ENCODE measurements at regions not wholly inside any gene's neighbourhood (a gene's known extent, or its start where the extent isn't known, plus 50 kb on each side); places are given as distances from the start of the nearest gene placed in this dataset.

- POLR2A ChIA-PET (ENCODE audit: low non-redundant PET), result no interaction called here
- no peak overlapping the region for H3K4me3 ChIP-seq (ENCODE audit: low read depth, low read length, poor library complexity, severe bottlenecking)
- H3K36me3 ChIP-seq (ENCODE audit: insufficient read depth, low read length, poor library complexity, severe bottlenecking), result no peaks in the 10 kb centered on the region
- TF ChIP-seq EZH2 (IDR thresholded peaks at IDR 0.05; ENCODE audit: borderline replicate concordance, low read depth, low read length, poor library complexity, severe bottlenecking) (no peak), CTCF (conservative IDR thresholded peaks at IDR 0.05; ENCODE audit: low read depth, low read length) (peak; percentile 42)
- H3K9me3 ChIP-seq (ENCODE audit: low read depth, low read length, poor library complexity, severe bottlenecking), result no peaks in the 10 kb centered on the region
- BruUV-seq (replicated peaks), result no TSS peak
- H3K4me1 ChIP-seq (ENCODE audit: insufficient read depth, low read length, poor library complexity, severe bottlenecking), result no peaks in the 10 kb centered on the region
- no peaks in the 10 kb centered on the region for H3K27me3 ChIP-seq (replicated peaks; ENCODE audit: insufficient read depth, low read depth, low read length, poor library complexity)
- intact Hi-C loops (cut with micrococcal nuclease; ENCODE audit: unreplicated experiment), result no loop called here
- no peak overlapping the region for H3K27ac ChIP-seq (ENCODE audit: low read depth, low read length, poor library complexity, severe bottlenecking)
- DNase-seq (ENCODE audit: low spot score), result peak; percentile 17
- CTCF ChIA-PET, result interaction anchor here (0.6 kb wide), 1 partner anchor 69 kb away, joined by 8 read pairs; no protein-coding TSS in a partner anchor
These were observed 195.2 kb upstream of the EPHA5 start for GRCh38 chr4:65865489-65865888.

- Histone ChIP-seq H3K9me3 (ENCODE audit: low read depth, low read length, poor library complexity, severe bottlenecking) (no peaks in the 10 kb centered on the region), H3K4me3 (ENCODE audit: low read depth, low read length, poor library complexity, severe bottlenecking) (no peak overlapping the region), H3K27ac (ENCODE audit: low read depth, low read length, poor library complexity, severe bottlenecking) (no peak overlapping the region), H3K27me3 (replicated peaks; ENCODE audit: insufficient read depth, low read depth, low read length, poor library complexity) (no peaks in the 10 kb centered on the region), H3K36me3 (ENCODE audit: insufficient read depth, low read length, poor library complexity, severe bottlenecking) (no peaks in the 10 kb centered on the region), H3K4me1 (ENCODE audit: insufficient read depth, low read length, poor library complexity, severe bottlenecking) (no peaks in the 10 kb centered on the region)
- intact Hi-C loops (cut with micrococcal nuclease; ENCODE audit: unreplicated experiment), result no loop called here
- ChIA-PET POLR2A (ENCODE audit: low non-redundant PET) (no interaction called here), CTCF (interaction anchor here (0.6 kb wide), 1 partner anchor 1428 kb away, joined by 3 read pairs; no protein-coding TSS in a partner anchor)
- BruUV-seq (replicated peaks), result no TSS peak
- no peak for DNase-seq (ENCODE audit: low spot score)
- TF ChIP-seq CTCF (conservative IDR thresholded peaks at IDR 0.05; ENCODE audit: low read depth, low read length), result no peak
These were observed 191.7 kb upstream of the EPHA5 start for GRCh38 chr4:65861993-65862392.

- H3K27ac ChIP-seq (ENCODE audit: low read depth, low read length, poor library complexity, severe bottlenecking), result no peak overlapping the region
- H3K4me3 ChIP-seq (ENCODE audit: low read depth, low read length, poor library complexity, severe bottlenecking), result no peak overlapping the region
- no peaks in the 10 kb centered on the region for H3K4me1 ChIP-seq (ENCODE audit: insufficient read depth, low read length, poor library complexity, severe bottlenecking)
- no TSS peak for BruUV-seq (replicated peaks)
- no peak for DNase-seq (ENCODE audit: low spot score)
- H3K27me3 ChIP-seq (replicated peaks; ENCODE audit: insufficient read depth, low read depth, low read length, poor library complexity), result no peaks in the 10 kb centered on the region
- POLR2A ChIA-PET (ENCODE audit: low non-redundant PET), result no interaction called here
- no peaks in the 10 kb centered on the region for H3K36me3 ChIP-seq (ENCODE audit: insufficient read depth, low read length, poor library complexity, severe bottlenecking)
- no peak for TF ChIP-seq CTCF (conservative IDR thresholded peaks at IDR 0.05; ENCODE audit: low read depth, low read length)
- TF ChIP-seq EZH2 (IDR thresholded peaks at IDR 0.05; ENCODE audit: borderline replicate concordance, low read depth, low read length, poor library complexity, severe bottlenecking), result no peak
- CTCF ChIA-PET, result no interaction called here
- H3K9me3 ChIP-seq (ENCODE audit: low read depth, low read length, poor library complexity, severe bottlenecking), result no peaks in the 10 kb centered on the region
- intact Hi-C loops (cut with micrococcal nuclease; ENCODE audit: unreplicated experiment), result no loop called here
These were observed 175.0 kb upstream of the EPHA5 start for GRCh38 chr4:65845199-65845773.
